Stimulated activated memory B cell treated with anti-CD40 and anti-IgM and Interleukin-4, amounts not matched to agents 10 μg/mL and 1 μg/mL and 100 μg/mL, for 72 hours (primary cell): ENCODE measurements at regions not wholly inside any gene's neighbourhood (a gene's known extent, or its start where the extent isn't known, plus 50 kb on each side); places are given as distances from the start of the nearest gene placed in this dataset.

Source experiments
- ATAC-seq: fragments of 150-1000 bp; cut with Tn5 transposase; 2 replicates; pipeline ENCODE4 v1.10.0; 2021
- H3K27ac Mint-ChIP-seq: one replicate; pipeline ENCODE4 v1.8.0; 2022; ENCODE audit warnings: mild to moderate bottlenecking, mixed read lengths
- H3K27me3 Mint-ChIP-seq: one replicate; pipeline ENCODE4 v1.8.0; 2022; ENCODE audit warnings: mixed read lengths
- H3K36me3 Mint-ChIP-seq: one replicate; pipeline ENCODE4 v1.8.0; 2022; ENCODE audit warnings: mixed read lengths
- H3K4me1 Mint-ChIP-seq: one replicate; pipeline ENCODE4 v1.8.0; 2022; ENCODE audit warnings: mixed read lengths
- H3K4me3 Mint-ChIP-seq: one replicate; pipeline ENCODE4 v1.8.0; 2022; ENCODE audit warnings: mild to moderate bottlenecking, moderate library complexity, mixed read lengths
- H3K9me3 Mint-ChIP-seq: one replicate; pipeline ENCODE4 v1.8.0; 2022; ENCODE audit warnings: mixed read lengths

GRCh38 chr6:21827425-21828202 lies 234.1 kb downstream of the SOX4 start:
- H3K27me3 Mint-ChIP-seq = no peaks in the 10 kb centered on the region
- no peak overlapping the region for H3K27ac Mint-ChIP-seq
- no peak for ATAC-seq

GRCh38 chr6:21828704-21829103 lies 235.2 kb downstream of the SOX4 start:
- Mint-ChIP-seq H3K36me3 (no peaks in the 10 kb centered on the region), H3K27ac (no peak overlapping the region), H3K4me1 (no peaks in the 10 kb centered on the region), H3K4me3 (no peak overlapping the region), H3K9me3 (peaks cover 2% of the 10 kb centered on the region), H3K27me3 (no peaks in the 10 kb centered on the region)
- ATAC-seq = no peak

More at GRCh38 chr6:21827425-21828202, 234.1 kb downstream of the SOX4 start:
- Mint-ChIP-seq H3K4me1 (no peaks in the 10 kb centered on the region), H3K4me3 (no peak overlapping the region), H3K9me3 (peaks cover 2% of the 10 kb centered on the region), H3K36me3 (no peaks in the 10 kb centered on the region)

GRCh38 chr6:21829126-21829525 lies 235.6 kb downstream of the SOX4 start:
- H3K4me1 Mint-ChIP-seq = no peaks in the 10 kb centered on the region
- no peaks in the 10 kb centered on the region for H3K27me3 Mint-ChIP-seq
- peaks cover 2% of the 10 kb centered on the region for H3K9me3 Mint-ChIP-seq
- H3K27ac Mint-ChIP-seq = no peak overlapping the region
- no peaks in the 10 kb centered on the region for H3K36me3 Mint-ChIP-seq
- no peak overlapping the region for H3K4me3 Mint-ChIP-seq
- no peak for ATAC-seq

- Mint-ChIP-seq H3K4me1 (no peaks in the 10 kb centered on the region), H3K27ac (no peak overlapping the region), H3K4me3 (no peak overlapping the region), H3K27me3 (no peaks in the 10 kb centered on the region), H3K36me3 (no peaks in the 10 kb centered on the region), H3K9me3 (peaks cover 6% of the 10 kb centered on the region)
- ATAC-seq = no peak
Measured at GRCh38 chr6:21831521-21832291, 238.2 kb downstream of the SOX4 start.

- H3K4me3 Mint-ChIP-seq = no peak overlapping the region
Measured at GRCh38 chr6:21836277-21836676, 242.7 kb downstream of the SOX4 start.

GRCh38 chr6:21836772-21837425 lies 243.3 kb downstream of the SOX4 start:
- ATAC-seq = no peak

More at GRCh38 chr6:21836277-21836676, 242.7 kb downstream of the SOX4 start:
- peaks cover 8% of the 10 kb centered on the region for H3K9me3 Mint-ChIP-seq
- no peak for ATAC-seq
- H3K36me3 Mint-ChIP-seq = no peaks in the 10 kb centered on the region
- H3K4me1 Mint-ChIP-seq = no peaks in the 10 kb centered on the region
- no peak overlapping the region for H3K27ac Mint-ChIP-seq
- H3K27me3 Mint-ChIP-seq = no peaks in the 10 kb centered on the region

GRCh38 chr6:21840428-21840827 lies 246.9 kb downstream of the SOX4 start:
- Mint-ChIP-seq H3K4me1 (no peaks in the 10 kb centered on the region), H3K4me3 (no peak overlapping the region), H3K27me3 (no peaks in the 10 kb centered on the region), H3K36me3 (no peaks in the 10 kb centered on the region), H3K27ac (no peak overlapping the region), H3K9me3 (peaks cover 4% of the 10 kb centered on the region)
- no peak for ATAC-seq

More at GRCh38 chr6:21836772-21837425, 243.3 kb downstream of the SOX4 start:
- Mint-ChIP-seq H3K27ac (no peak overlapping the region), H3K4me1 (no peaks in the 10 kb centered on the region), H3K27me3 (no peaks in the 10 kb centered on the region), H3K4me3 (no peak overlapping the region), H3K9me3 (peaks cover 8% of the 10 kb centered on the region), H3K36me3 (no peaks in the 10 kb centered on the region)

GRCh38 chr6:21842875-21843645 lies 249.5 kb downstream of the SOX4 start:
- ATAC-seq = no peak
- no peak overlapping the region for H3K27ac Mint-ChIP-seq
- H3K4me1 Mint-ChIP-seq = no peaks in the 10 kb centered on the region
- no peak overlapping the region for H3K4me3 Mint-ChIP-seq
- H3K9me3 Mint-ChIP-seq = peaks cover 4% of the 10 kb centered on the region
- no peaks in the 10 kb centered on the region for H3K36me3 Mint-ChIP-seq
- H3K27me3 Mint-ChIP-seq = peaks cover 7% of the 10 kb centered on the region

- H3K27me3 Mint-ChIP-seq = peaks cover 20% of the 10 kb centered on the region
- ATAC-seq = no peak
- no peaks in the 10 kb centered on the region for H3K4me1 Mint-ChIP-seq
- H3K4me3 Mint-ChIP-seq = no peak overlapping the region
- H3K27ac Mint-ChIP-seq = no peak overlapping the region
- H3K9me3 Mint-ChIP-seq = peaks cover 4% of the 10 kb centered on the region
- H3K36me3 Mint-ChIP-seq = no peaks in the 10 kb centered on the region
Measured at GRCh38 chr6:21844120-21844917, 250.8 kb downstream of the SOX4 start.

GRCh38 chr6:21845018-21845417 lies 251.5 kb downstream of the SOX4 start:
- Mint-ChIP-seq H3K27ac (no peak overlapping the region), H3K27me3 (peaks cover 20% of the 10 kb centered on the region), H3K36me3 (no peaks in the 10 kb centered on the region)

GRCh38 chr6:21845439-21846140 lies 252.0 kb downstream of the SOX4 start:
- no peak for ATAC-seq

More at GRCh38 chr6:21845018-21845417, 251.5 kb downstream of the SOX4 start:
- H3K4me3 Mint-ChIP-seq = no peak overlapping the region
- no peak for ATAC-seq
- H3K9me3 Mint-ChIP-seq = peaks cover 2% of the 10 kb centered on the region
- no peaks in the 10 kb centered on the region for H3K4me1 Mint-ChIP-seq

GRCh38 chr6:21846541-21847451 lies 253.2 kb downstream of the SOX4 start:
- Mint-ChIP-seq H3K36me3 (no peaks in the 10 kb centered on the region), H3K4me3 (no peak overlapping the region), H3K27me3 (peaks cover 20% of the 10 kb centered on the region), H3K9me3 (no peaks in the 10 kb centered on the region), H3K4me1 (no peaks in the 10 kb centered on the region), H3K27ac (no peak overlapping the region)
- ATAC-seq = no peak

More at GRCh38 chr6:21845439-21846140, 252.0 kb downstream of the SOX4 start:
- Mint-ChIP-seq H3K4me3 (no peak overlapping the region), H3K4me1 (no peaks in the 10 kb centered on the region), H3K9me3 (no peaks in the 10 kb centered on the region), H3K27me3 (peaks cover 20% of the 10 kb centered on the region), H3K27ac (no peak overlapping the region), H3K36me3 (no peaks in the 10 kb centered on the region)
